Smooth muscle cell (in vitro differentiated cells): ENCODE measurements at regions not wholly inside any gene's neighbourhood (a gene's known extent, or its start where the extent isn't known, plus 50 kb on each side); places are given as distances from the start of the nearest gene placed in this dataset.

Experiments
- DNase-seq: peaks from one replicate; lab custom pipeline; 2025; ENCODE audit not compliant: unreplicated experiment; lab: John Stamatoyannopoulos, UW
- H2AFZ ChIP-seq: fragments of 200-600 bp; sonication (generic); 2 replicates; pipeline ENCODE4 v1.6.0; 2016; ENCODE audit warnings: antibody characterized with exemption, low read depth, mild to moderate bottlenecking
- H3F3A ChIP-seq: fragments of 200-600 bp; sonication (generic); 2 replicates; pipeline ENCODE4 v1.6.0; 2017; ENCODE audit warnings: antibody characterized with exemption, low read depth
- H3K27ac ChIP-seq: fragments of 200-600 bp; sonication (generic); 2 replicates; pipeline ENCODE4 v1.5.1; 2016; ENCODE audit warnings: low read depth, mild to moderate bottlenecking
- H3K27me3 ChIP-seq: fragments of 200-600 bp; sonication (generic); 2 replicates; pipeline ENCODE4 v1.6.1; 2016; ENCODE audit warnings: low read depth, mild to moderate bottlenecking
- H3K36me3 ChIP-seq: fragments of 200-600 bp; sonication (generic); 2 replicates; pipeline ENCODE4 v1.5.1; 2016; ENCODE audit warnings: low read depth
- H3K4me1 ChIP-seq: fragments of 200-600 bp; sonication (generic); 2 replicates; pipeline ENCODE4 v1.5.1; 2016; ENCODE audit warnings: low read depth
- H3K4me2 ChIP-seq: fragments of 200-600 bp; sonication (generic); 2 replicates; pipeline ENCODE4 v1.6.0; 2016; ENCODE audit warnings: mild to moderate bottlenecking
- H3K4me3 ChIP-seq: fragments of 200-600 bp; sonication (generic); 2 replicates; pipeline ENCODE4 v1.5.1; 2016; ENCODE audit warnings: mild to moderate bottlenecking
- H3K79me2 ChIP-seq: fragments of 200-600 bp; sonication (generic); 2 replicates; pipeline ENCODE4 v1.6.0; 2016; ENCODE audit warnings: low read depth, mild to moderate bottlenecking
- H3K9ac ChIP-seq: fragments of 200-600 bp; sonication (generic); 2 replicates; pipeline ENCODE4 v1.6.0; 2016; ENCODE audit warnings: low read depth
- H3K9me3 ChIP-seq: fragments of 200-600 bp; sonication (generic); replicated peaks from 2 replicates; pipeline ENCODE4 v1.5.1; 2016; ENCODE audit warnings: low read depth
- H4K20me1 ChIP-seq: fragments of 200-600 bp; sonication (generic); 2 replicates; pipeline ENCODE4 v1.6.0; 2016; ENCODE audit warnings: low read depth
- WGBS: methylation state at CpG from one replicate; pipeline ENCODE4 v1.1.7; 2016; ENCODE audit warnings: low lambda C conversion rate; 5-methylcytosine and 5-hydroxymethylcytosine counted together
- TF ChIP-seq, protein P1 (sequence below): fragments of 200-600 bp; sonication (generic); IDR thresholded peaks from 2 replicates; pipeline ENCODE4 v1.5.1; 2017; ENCODE audit warnings: borderline replicate concordance, mild to moderate bottlenecking, antibody characterized with exemption; ENCODE audit not compliant: insufficient read depth, poor library complexity, severe bottlenecking

- no peaks in the 10 kb centered on the region for H3K36me3 ChIP-seq
- TF ChIP-seq, protein P1, sequence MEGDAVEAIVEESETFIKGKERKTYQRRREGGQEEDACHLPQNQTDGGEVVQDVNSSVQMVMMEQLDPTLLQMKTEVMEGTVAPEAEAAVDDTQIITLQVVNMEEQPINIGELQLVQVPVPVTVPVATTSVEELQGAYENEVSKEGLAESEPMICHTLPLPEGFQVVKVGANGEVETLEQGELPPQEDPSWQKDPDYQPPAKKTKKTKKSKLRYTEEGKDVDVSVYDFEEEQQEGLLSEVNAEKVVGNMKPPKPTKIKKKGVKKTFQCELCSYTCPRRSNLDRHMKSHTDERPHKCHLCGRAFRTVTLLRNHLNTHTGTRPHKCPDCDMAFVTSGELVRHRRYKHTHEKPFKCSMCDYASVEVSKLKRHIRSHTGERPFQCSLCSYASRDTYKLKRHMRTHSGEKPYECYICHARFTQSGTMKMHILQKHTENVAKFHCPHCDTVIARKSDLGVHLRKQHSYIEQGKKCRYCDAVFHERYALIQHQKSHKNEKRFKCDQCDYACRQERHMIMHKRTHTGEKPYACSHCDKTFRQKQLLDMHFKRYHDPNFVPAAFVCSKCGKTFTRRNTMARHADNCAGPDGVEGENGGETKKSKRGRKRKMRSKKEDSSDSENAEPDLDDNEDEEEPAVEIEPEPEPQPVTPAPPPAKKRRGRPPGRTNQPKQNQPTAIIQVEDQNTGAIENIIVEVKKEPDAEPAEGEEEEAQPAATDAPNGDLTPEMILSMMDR: no peak
- no peaks in the 10 kb centered on the region for H3F3A ChIP-seq
- H3K27ac ChIP-seq: no peak overlapping the region
- H3K9ac ChIP-seq: no peak overlapping the region
- no peaks in the 10 kb centered on the region for H3K4me1 ChIP-seq
- DNase-seq: no peak
- no peaks in the 10 kb centered on the region for H3K27me3 ChIP-seq
- H3K79me2 ChIP-seq: no peaks in the 10 kb centered on the region
- H4K20me1 ChIP-seq: no peaks in the 10 kb centered on the region
- H3K4me3 ChIP-seq: no peak overlapping the region
- H2AFZ ChIP-seq: no peak overlapping the region
- no peaks in the 10 kb centered on the region for H3K9me3 ChIP-seq
- no peak overlapping the region for H3K4me2 ChIP-seq
These were observed 53.1 kb upstream of the BEND4 start for GRCh38 chr4:42205541-42205940.

DNA sequence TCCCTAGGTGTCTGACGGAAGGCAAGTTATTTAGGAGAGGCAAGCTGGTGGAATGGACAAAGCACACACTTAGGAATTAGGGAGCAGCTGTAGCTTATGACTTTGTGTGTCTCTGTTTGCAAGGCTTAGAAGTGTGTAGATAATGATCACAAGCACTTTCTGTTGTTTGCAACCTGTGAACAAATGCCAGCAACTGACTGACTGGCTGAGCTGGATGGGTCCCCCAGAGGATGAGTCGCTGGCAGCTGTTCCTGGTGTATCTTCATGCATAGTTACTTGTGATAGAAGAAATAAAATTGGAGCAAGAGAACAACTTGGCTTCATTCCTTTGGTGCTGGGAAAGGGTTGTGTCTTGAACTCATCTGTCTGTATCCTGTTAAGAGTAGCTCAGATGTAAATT is 64.2 kb upstream of the BEND4 start:
- Histone ChIP-seq H3K79me2 (no peaks in the 10 kb centered on the region), H3K4me1 (no peaks in the 10 kb centered on the region), H3K9ac (no peak overlapping the region), H3K27me3 (no peaks in the 10 kb centered on the region), H3K27ac (no peak overlapping the region), H3F3A (no peaks in the 10 kb centered on the region), H3K9me3 (no peaks in the 10 kb centered on the region), H3K4me2 (no peak overlapping the region), H4K20me1 (no peaks in the 10 kb centered on the region), H3K36me3 (no peaks in the 10 kb centered on the region), H3K4me3 (no peak overlapping the region), H2AFZ (no peak overlapping the region)
- 84% methylated on average over 2 of the region's 2 CpGs for WGBS
- TF ChIP-seq, protein P1: no peak
- DNase-seq: no peak

- TF ChIP-seq, protein P1: no peak
- Histone ChIP-seq H3K9ac (no peak overlapping the region), H3F3A (no peaks in the 10 kb centered on the region), H4K20me1 (no peaks in the 10 kb centered on the region), H3K4me2 (no peak overlapping the region), H3K27me3 (no peaks in the 10 kb centered on the region), H3K36me3 (no peaks in the 10 kb centered on the region), H3K4me1 (no peaks in the 10 kb centered on the region), H3K79me2 (no peaks in the 10 kb centered on the region), H3K9me3 (no peaks in the 10 kb centered on the region), H3K4me3 (no peak overlapping the region), H2AFZ (no peak overlapping the region), H3K27ac (no peak overlapping the region)
- WGBS: 90% methylated on average over 1 of the region's 1 CpG
- DNase-seq: no peak
These were observed 72.8 kb upstream of the BEND4 start for GRCh38 chr4:42225286-42225685.

DNA sequence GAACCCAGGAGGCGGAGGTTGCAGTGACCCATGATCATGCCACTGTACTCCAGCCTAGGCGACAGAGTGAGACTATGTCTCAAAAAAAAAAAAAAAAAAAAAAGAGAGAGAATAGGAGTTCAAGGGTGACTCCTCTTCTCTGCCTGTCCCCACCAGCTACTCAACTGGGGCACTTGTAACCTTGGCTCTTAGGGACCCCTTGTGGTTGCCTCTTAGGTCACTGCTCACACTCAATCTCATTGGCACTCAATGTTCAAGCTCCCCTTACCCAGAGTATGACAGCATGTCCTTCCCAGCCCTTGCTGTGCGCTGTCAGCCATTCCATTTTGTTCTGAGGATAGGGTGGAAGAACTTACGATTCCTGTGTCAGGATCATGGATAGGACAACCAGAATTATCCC is 82.4 kb upstream of the BEND4 start:
- H3K4me1 ChIP-seq: no peaks in the 10 kb centered on the region
- H3K9ac ChIP-seq: no peak overlapping the region
- H3K4me3 ChIP-seq: no peak overlapping the region
- no peaks in the 10 kb centered on the region for H3F3A ChIP-seq
- no peaks in the 10 kb centered on the region for H3K27me3 ChIP-seq
- H3K79me2 ChIP-seq: no peaks in the 10 kb centered on the region
- H2AFZ ChIP-seq: no peak overlapping the region
- no peaks in the 10 kb centered on the region for H3K36me3 ChIP-seq
- H3K4me2 ChIP-seq: no peak overlapping the region
- no peaks in the 10 kb centered on the region for H4K20me1 ChIP-seq
- TF ChIP-seq, protein P1: no peak
- 95% methylated on average over 4 of the region's 4 CpGs for WGBS
- no peak for DNase-seq
- no peaks in the 10 kb centered on the region for H3K9me3 ChIP-seq
- H3K27ac ChIP-seq: no peak overlapping the region
